IMR-90 (cell line): ENCODE measurements at regions not wholly inside any gene's neighbourhood (a gene's known extent, or its start where the extent isn't known, plus 50 kb on each side); places are given as distances from the start of the nearest gene placed in this dataset.
A peak's percentile ranks its signal among the peaks of the same experiment; 100 is the strongest.
"Not testable (repeated sequence)": the region's sequence is repeated elsewhere in the genome, so short reads cannot be mapped to it uniquely, and the experiment has no call there.

ENCODE experiments used
- ATAC-seq: fragments of 200-7000 bp; cut with Tn5 transposase; 2 replicates; pipeline ENCODE4 v1.9.1; 2020; ENCODE audit warnings: low read depth, mild to moderate bottlenecking, moderate library complexity
- BruUV-seq: library from RNA; stranded (reverse); fragments of 400-500 nt; replicated peaks from 2 replicates; lab custom pipeline; 2021; lab: Mats Ljungman, UMichigan
- CTCF ChIA-PET: fragments of 300-600 bp; formaldehyde crosslinking; extraction: SDS; loops from one replicate; lab custom pipeline; 2021; ENCODE audit warnings: antibody characterized with exemption; lab: Yijun Ruan, JAX
- POLR2A ChIA-PET: fragments of 300-600 bp; sonication (Branson Sonifier 250); formaldehyde crosslinking; loops from one replicate; lab custom pipeline; 2022; ENCODE audit warnings: antibody characterized with exemption; ENCODE audit not compliant: unreplicated experiment; lab: Charles Lee
- DNase-seq: peaks from one replicate; pipeline ENCODE4 v3.0.0; 2013
- H2AFZ ChIP-seq: replicated peaks from 2 replicates; pipeline ENCODE3; 2013; ENCODE audit warnings: low read length, mild to moderate bottlenecking; ENCODE audit not compliant: poor library complexity
- H2AK5ac ChIP-seq: 2 replicates; pipeline ENCODE4 v1.6.1; 2013; ENCODE audit warnings: low read depth, low read length, inconsistent platforms
- H2AK9ac ChIP-seq: replicated peaks from 2 replicates; pipeline ENCODE3; 2013; ENCODE audit warnings: mild to moderate bottlenecking, low read depth, low read length, moderate library complexity; ENCODE audit not compliant: poor library complexity
- H2BK120ac ChIP-seq: 2 replicates; pipeline ENCODE4 v1.6.1; 2013; ENCODE audit warnings: low read depth, low read length, inconsistent platforms
- H2BK15ac ChIP-seq: 3 replicates; pipeline ENCODE4 v1.6.1; 2013; ENCODE audit warnings: low read depth, low read length, inconsistent platforms
- H2BK20ac ChIP-seq: 2 replicates; pipeline ENCODE4 v1.6.1; 2013; ENCODE audit warnings: low read depth, mild to moderate bottlenecking, inconsistent platforms, low read length, moderate library complexity
- H2BK5ac ChIP-seq: 2 replicates; pipeline ENCODE4 v1.6.1; 2013; ENCODE audit warnings: mild to moderate bottlenecking, low read depth, low read length, inconsistent platforms; ENCODE audit not compliant: poor library complexity, severe bottlenecking
- H3K14ac ChIP-seq: replicated peaks from 2 replicates; pipeline ENCODE4 v1.6.1; 2013; ENCODE audit warnings: low read depth, low read length, inconsistent platforms
- H3K18ac ChIP-seq: 2 replicates; pipeline ENCODE4 v1.6.1; 2013; ENCODE audit warnings: low read depth, low read length, control low read depth
- H3K23ac ChIP-seq: 2 replicates; pipeline ENCODE4 v1.6.1; 2013; ENCODE audit warnings: low read depth, low read length, inconsistent platforms
- H3K27ac ChIP-seq: 2 replicates; pipeline ENCODE4 v1.5.1; 2013; ENCODE audit warnings: mild to moderate bottlenecking, control low read depth, low read length; ENCODE audit not compliant: insufficient read depth
- H3K27me3 ChIP-seq: 2 replicates; pipeline ENCODE4 v1.6.1; 2013; ENCODE audit warnings: low read length; ENCODE audit not compliant: control insufficient read depth, insufficient read depth
- H3K36me3 ChIP-seq: 2 replicates; pipeline ENCODE4 v1.6.1; 2013; ENCODE audit warnings: low read length, mixed read lengths; ENCODE audit not compliant: control insufficient read depth, insufficient read depth
- H3K4ac ChIP-seq: 2 replicates; pipeline ENCODE4 v1.6.1; 2013; ENCODE audit warnings: low read depth, low read length, inconsistent platforms
- H3K4me1 ChIP-seq: 2 replicates; pipeline ENCODE4 v1.6.1; 2013; ENCODE audit warnings: low read length, mixed read lengths; ENCODE audit not compliant: control insufficient read depth, insufficient read depth
- H3K4me2 ChIP-seq: 2 replicates; pipeline ENCODE4 v1.6.1; 2013; ENCODE audit warnings: low read depth, mild to moderate bottlenecking, control low read depth, low read length, moderate library complexity
- H3K4me3 ChIP-seq: 2 replicates; pipeline ENCODE4 v1.5.1; 2013; ENCODE audit warnings: low read depth, mild to moderate bottlenecking, control low read depth, low read length, moderate library complexity; ENCODE audit not compliant: insufficient read depth
- H3K56ac ChIP-seq: 2 replicates; pipeline ENCODE4 v1.6.1; 2013; ENCODE audit warnings: low read length, inconsistent platforms; ENCODE audit not compliant: insufficient read depth; ENCODE audit errors: extremely low read depth
- H3K79me1 ChIP-seq, 2 experiments: 2 replicates each; pipeline ENCODE4 v1.6.1; 2013; ENCODE audit warnings: low read length in 2 of 2, inconsistent platforms in 1 of 2, low read depth in 1 of 2
- H3K9ac ChIP-seq: 2 replicates; pipeline ENCODE4 v1.6.1; 2013; ENCODE audit warnings: low read depth, low read length, control low read depth
- H3K9me1 ChIP-seq: 2 replicates; pipeline ENCODE4 v1.6.1; 2013; ENCODE audit warnings: low read length, inconsistent platforms; ENCODE audit not compliant: insufficient read depth
- H3K9me3 ChIP-seq: 2 replicates; pipeline ENCODE4 v1.6.1; 2013; ENCODE audit warnings: low read length; ENCODE audit not compliant: control insufficient read depth, insufficient read depth
- H4K20me1 ChIP-seq: 2 replicates; pipeline ENCODE4 v1.6.1; 2013; ENCODE audit warnings: low read length, inconsistent platforms; ENCODE audit not compliant: insufficient read depth
- H4K5ac ChIP-seq: 2 replicates; pipeline ENCODE4 v1.6.1; 2013; ENCODE audit warnings: mild to moderate bottlenecking, low read depth, low read length, control low read depth
- H4K8ac ChIP-seq, 2 experiments: 2 replicates each; pipeline ENCODE4 v1.6.1; 2013; ENCODE audit warnings: low read depth in 2 of 2, low read length in 2 of 2, control low read depth in 1 of 2, inconsistent platforms in 1 of 2
- H4K91ac ChIP-seq: 2 replicates; pipeline ENCODE4 v1.6.1; 2013; ENCODE audit warnings: low read depth, low read length, inconsistent platforms; ENCODE audit not compliant: insufficient read depth
- CHD1 ChIP-seq: IDR thresholded peaks from 2 replicates; pipeline ENCODE4 v1.6.1; 2012; ENCODE audit warnings: low read depth, low read length, improper control_type of control experiment
- MAFK ChIP-seq: IDR thresholded peaks from 2 replicates; pipeline ENCODE4 v1.6.1; 2012; ENCODE audit warnings: low read depth, low read length, improper control_type of control experiment
- WGBS, 2 experiments: methylation state at CpG; one replicate each; pipeline versions ENCODE4 v1.1.5 to v1.1.7; 2013; ENCODE audit warnings: missing lambda C conversion rate in 2 of 2; ENCODE audit not compliant: insufficient read length in 1 of 2; ENCODE audit errors: extremely low coverage in 2 of 2; 5-methylcytosine and 5-hydroxymethylcytosine counted together
- dilution Hi-C: fragments of 300-500 bp; cut with HindIII; formaldehyde crosslinking; loops from one replicate; pipeline ENCODE4 v1.14.3; 2018; ENCODE audit warnings: low sequenced_read_pairs; ENCODE audit not compliant: unreplicated experiment
- in situ Hi-C: fragments of 300-500 bp; cut with MboI; formaldehyde crosslinking; loops from 3 replicates; pipeline ENCODE4 v1.14.3; 2019; ENCODE audit warnings: low sequenced_read_pairs, inconsistent platforms, mixed read lengths
- intact Hi-C: fragments of 100-400 bp; cut with micrococcal nuclease; formaldehyde crosslinking; loops from 2 replicates; pipeline ENCODE4 v1.10.0; 2022

- no peak overlapping the region for H3K4me3 ChIP-seq
- no TSS peak for BruUV-seq
- no peak overlapping the region for H3K14ac ChIP-seq
- H3K4me1 ChIP-seq = no peaks in the 10 kb centered on the region
- DNase-seq (no peak), ATAC-seq (no peak)
- H3K9ac ChIP-seq = no peak overlapping the region
- POLR2A ChIA-PET = no interaction called here
- no peaks in the 10 kb centered on the region for H3K79me1 ChIP-seq
- TF ChIP-seq MAFK (0 out of 2 replicates have a peak, but pooled peaks have one; percentile 33), CHD1 (no peak)
- H3K23ac ChIP-seq = no peak overlapping the region
- H3K4ac ChIP-seq = no peak overlapping the region
- H2AK5ac ChIP-seq = no peak overlapping the region
- H2BK120ac ChIP-seq = no peak overlapping the region
- no peak overlapping the region for H4K5ac ChIP-seq
- H2BK15ac ChIP-seq = no peak overlapping the region
- no peak overlapping the region for H2BK5ac ChIP-seq
- no peaks in the 10 kb centered on the region for H3K36me3 ChIP-seq
- H3K4me2 ChIP-seq = no peak overlapping the region
- CTCF ChIA-PET = no interaction called here
- no peak overlapping the region for H3K27ac ChIP-seq
- dilution Hi-C loops = no loop called here
- in situ Hi-C loops = no loop called here
- no peaks in the 10 kb centered on the region for H4K20me1 ChIP-seq
- no peak overlapping the region for H4K91ac ChIP-seq
- intact Hi-C loops = no loop called here
- no peak overlapping the region for H2AFZ ChIP-seq
- no peak overlapping the region for H2BK20ac ChIP-seq
- no peaks in the 10 kb centered on the region for H3K9me1 ChIP-seq
- no CpG with 5 or more reads among the region's 1 CpG for WGBS, 2 experiments
- H4K8ac ChIP-seq = no peak overlapping the region
- H2AK9ac ChIP-seq = no peak overlapping the region
- no peak overlapping the region for H3K56ac ChIP-seq
- H3K27me3 ChIP-seq = no peaks in the 10 kb centered on the region
- H3K18ac ChIP-seq = no peak overlapping the region
- H3K9me3 ChIP-seq = no peaks in the 10 kb centered on the region
Measured at GRCh38 chr3:145035682-145036081, 1064.1 kb downstream of the DIPK2A start.

- H3K14ac ChIP-seq, H2AK5ac ChIP-seq, H3K4ac ChIP-seq, dilution Hi-C loops, H2AFZ ChIP-seq, H4K8ac ChIP-seq, H3K36me3 ChIP-seq, H3K4me3 ChIP-seq, H3K23ac ChIP-seq, H2BK15ac ChIP-seq, H3K4me1 ChIP-seq, POLR2A ChIA-PET, H4K20me1 ChIP-seq, intact Hi-C loops, BruUV-seq, H3K27me3 ChIP-seq, H3K18ac ChIP-seq, H3K4me2 ChIP-seq, H3K9ac ChIP-seq, H3K79me1 ChIP-seq, H2BK5ac ChIP-seq, H3K9me1 ChIP-seq, in situ Hi-C loops, H4K5ac ChIP-seq, H3K56ac ChIP-seq, H2BK120ac ChIP-seq, H2AK9ac ChIP-seq, ATAC-seq, H3K9me3 ChIP-seq, H3K27ac ChIP-seq, H4K91ac ChIP-seq, H2BK20ac ChIP-seq, DNase-seq: not testable (repeated sequence)
- CTCF ChIA-PET = interaction anchor here (0.7 kb wide), 1 partner anchor 16 kb away, joined by 3 read pairs; no protein-coding TSS in a partner anchor
- WGBS, 2 experiments = no CpG with 5 or more reads among the region's 2 CpGs
Measured at GRCh38 chr3:145054055-145054454, 1082.4 kb downstream of the DIPK2A start.
